ENCODE measurements at regions not wholly inside any gene's neighbourhood (a gene's known extent, or its start where the extent isn't known, plus 50 kb on each side); places are given as distances from the start of the nearest gene placed in this dataset.

GRCh38 chr16:87199901-87200300 lies 117.3 kb downstream of the C16orf95 start:
- peak overlapping the region; percentile 37 to 74 for H3K27ac ChIP-seq
- no peaks in the 10 kb centered on the region for H3K9me3 ChIP-seq
- no peak for TF ChIP-seq CTCF (IDR thresholded peaks at IDR 0.05)
- H3K4me1 ChIP-seq = peaks cover 0 to 39% (median 27%) of the 10 kb centered on the region in 4 donors
- H3K4me3 ChIP-seq = no peak overlapping the region
- peak in 1 of 2 donors; percentile 58 for DNase-seq
- no peaks in the 10 kb centered on the region for H3K27me3 ChIP-seq
- intact Hi-C loops (cut with DNase I; ENCODE audit: low total_unique reads) = loop anchor here (5.0 kb wide), 1 partner anchor 638 kb away; no protein-coding TSS in a partner anchor
- H3K36me3 ChIP-seq = no peaks in the 10 kb centered on the region

- Histone ChIP-seq H3K4me1 (peaks cover 0 to 39% (median 27%) of the 10 kb centered on the region in 4 donors), H3K27me3 (no peaks in the 10 kb centered on the region), H3K9me3 (no peaks in the 10 kb centered on the region), H3K4me3 (no peak overlapping the region), H3K27ac (peak overlapping the region; percentile 37 to 74), H3K36me3 (no peaks in the 10 kb centered on the region)
- DNase-seq = peak in 1 of 2 donors; percentile 17
- no peak for TF ChIP-seq CTCF (IDR thresholded peaks at IDR 0.05)
- intact Hi-C loops (cut with DNase I; ENCODE audit: low total_unique reads) = loop anchor here (5.0 kb wide), 1 partner anchor 638 kb away; no protein-coding TSS in a partner anchor
Observed at GRCh38 chr16:87200637-87201036, 116.6 kb downstream of the C16orf95 start.

- intact Hi-C loops (cut with DNase I; ENCODE audit: low total_unique reads) = loop anchor here (5.0 kb wide), 1 partner anchor 639 kb away; no protein-coding TSS in a partner anchor
- DNase-seq = peak; percentile 80 to 95
- Histone ChIP-seq H3K4me3 (no peak overlapping the region), H3K27me3 (no peaks in the 10 kb centered on the region), H3K27ac (peak overlapping the region; percentile 37 to 74), H3K36me3 (no peaks in the 10 kb centered on the region), H3K4me1 (peaks cover 0 to 39% (median 27%) of the 10 kb centered on the region in 4 donors), H3K9me3 (no peaks in the 10 kb centered on the region)
- TF ChIP-seq CTCF (IDR thresholded peaks at IDR 0.05) = no peak
Observed at GRCh38 chr16:87201052-87201451, 116.1 kb downstream of the C16orf95 start.

GRCh38 chr16:87201790-87202189 lies 115.4 kb downstream of the C16orf95 start:
- intact Hi-C loops (cut with DNase I; ENCODE audit: low total_unique reads) = loop anchor here (5.0 kb wide), 1 partner anchor 639 kb away; no protein-coding TSS in a partner anchor
- peak overlapping the region; percentile 67 to 74 for H3K27ac ChIP-seq
- DNase-seq = peak in 1 of 2 donors; percentile 63

GRCh38 chr16:87202346-87202745 lies 114.8 kb downstream of the C16orf95 start:
- peaks cover 0 to 43% (median 27%) of the 10 kb centered on the region in 4 donors for H3K4me1 ChIP-seq
- intact Hi-C loops (cut with DNase I; ENCODE audit: low total_unique reads) = loop anchor here (5.0 kb wide), 1 partner anchor 640 kb away; no protein-coding TSS in a partner anchor
- H3K9me3 ChIP-seq = no peaks in the 10 kb centered on the region
- no peak overlapping the region for H3K4me3 ChIP-seq
- no peaks in the 10 kb centered on the region for H3K27me3 ChIP-seq
- H3K36me3 ChIP-seq = no peaks in the 10 kb centered on the region
- DNase-seq = peak in 1 of 2 donors; percentile 44
- TF ChIP-seq CTCF (IDR thresholded peaks at IDR 0.05) = no peak
- peak overlapping the region; percentile 67 to 74 for H3K27ac ChIP-seq

More at GRCh38 chr16:87201790-87202189, 115.4 kb downstream of the C16orf95 start:
- no peak for TF ChIP-seq CTCF (IDR thresholded peaks at IDR 0.05)
- Histone ChIP-seq H3K4me1 (peaks cover 0 to 39% (median 27%) of the 10 kb centered on the region in 4 donors), H3K9me3 (no peaks in the 10 kb centered on the region), H3K36me3 (no peaks in the 10 kb centered on the region), H3K27me3 (no peaks in the 10 kb centered on the region), H3K4me3 (no peak overlapping the region)
